K562 (cell line): ENCODE measurements at regions not wholly inside any gene's neighbourhood (a gene's known extent, or its start where the extent isn't known, plus 50 kb on each side); places are given as distances from the start of the nearest gene placed in this dataset.

Experiments
- ATAC-seq: fragments of 200-7000 bp; cut with Tn5 transposase; 3 replicates; pipeline ENCODE4 v1.9.1; 2020; ENCODE audit warnings: moderate library complexity
- BruUV-seq: library from RNA; stranded (reverse); fragments of 400-500 nt; replicated peaks from 2 replicates; lab custom pipeline; 2021; lab: Mats Ljungman, UMichigan
- CTCF ChIA-PET: fragments of 300-600 bp; formaldehyde crosslinking; extraction: SDS; loops from one replicate; lab custom pipeline; 2021; ENCODE audit warnings: low intra/inter-chr PET ratio; lab: Yijun Ruan, JAX
- POLR2A ChIA-PET: fragments of 300-600, 350-650 bp; sonication (Branson Sonifier 250); formaldehyde crosslinking; extraction: SDS; loops from one replicate; lab custom pipeline; 2021; ENCODE audit warnings: antibody characterized with exemption, inconsistent platforms; lab: Yijun Ruan, JAX
- DNase-seq, 4 experiments: peaks; one replicate each; pipeline versions ENCODE4 v3.0.0 to v3.0.0-alpha.2; 2011 to 2018; ENCODE audit warnings: low spot score in 3 of 4, mixed read lengths in 3 of 4; ENCODE audit errors: extremely low read depth in 1 of 4
- FAIRE-seq: peaks from 2 replicates; lab custom pipeline; 2011; peaks lifted over from hg19 to GRCh38; lab: Jason Lieb, UNC
- H2AFZ ChIP-seq: 2 replicates; pipeline ENCODE4 v1.6.0; 2011; ENCODE audit warnings: low read depth, low read length, control low read depth, inconsistent platforms
- H3K27ac ChIP-seq: fragments of 200-600 bp; 3 replicates; pipeline ENCODE4 v1.8.0; 2011; ENCODE audit warnings: low read depth, mild to moderate bottlenecking, control low read depth, inconsistent platforms, low read length, moderate library complexity, mixed read lengths; ENCODE audit errors: extremely low read depth
- H3K27me3 ChIP-seq, 2 experiments: fragments of 300-600 bp in 1 of 2; 2 replicates in 1 of 2; 3 replicates in 1 of 2; pipeline versions ENCODE4 v1.6.0 to v1.8.0; 2011; ENCODE audit warnings: inconsistent platforms in 2 of 2, low read length in 2 of 2, mild to moderate bottlenecking in 1 of 2, mixed read lengths in 1 of 2, moderate library complexity in 1 of 2; ENCODE audit not compliant: control insufficient read depth in 2 of 2, insufficient read depth in 2 of 2
- H3K36me3 ChIP-seq: fragments of 300-600 bp; 3 replicates; pipeline ENCODE4 v1.8.0; 2011; ENCODE audit warnings: mild to moderate bottlenecking, low read length, inconsistent platforms; ENCODE audit not compliant: control insufficient read depth, insufficient read depth
- H3K4me1 ChIP-seq, 2 experiments: fragments of 200-600 bp in 1 of 2; replicated peaks in 1 of 2; 2 replicates in 1 of 2; 3 replicates in 1 of 2; pipeline versions ENCODE4 v1.5.1 to v1.8.0; 2011; ENCODE audit warnings: inconsistent platforms in 2 of 2, low read length in 2 of 2, mild to moderate bottlenecking in 1 of 2, mixed read lengths in 1 of 2, moderate library complexity in 1 of 2; ENCODE audit not compliant: control insufficient read depth in 2 of 2, insufficient read depth in 2 of 2
- H3K4me2 ChIP-seq: 2 replicates; pipeline ENCODE4 v1.6.1; 2011; ENCODE audit warnings: low read length, control low read depth, inconsistent platforms, mixed read lengths; ENCODE audit not compliant: insufficient read depth
- H3K4me3 ChIP-seq: fragments of 200-600 bp; sonication (generic), shearing (Covaris generic); 2 replicates; pipeline ENCODE4 v1.5.1; 2016; ENCODE audit warnings: control low read depth, inconsistent platforms
- H3K79me2 ChIP-seq: fragments of 200-600 bp; 3 replicates; pipeline ENCODE4 v1.8.0; 2011; ENCODE audit warnings: low read length, inconsistent platforms; ENCODE audit not compliant: control insufficient read depth, insufficient read depth
- H3K9ac ChIP-seq, 2 experiments: 2 replicates each; pipeline versions ENCODE4 v1.6.0 to v1.6.1; 2011; ENCODE audit warnings: low read depth in 2 of 2, low read length in 2 of 2, control low read depth in 1 of 2, inconsistent platforms in 1 of 2, mild to moderate bottlenecking in 1 of 2, mixed read lengths in 1 of 2; ENCODE audit not compliant: insufficient read depth in 1 of 2
- H3K9me1 ChIP-seq: one replicate; pipeline ENCODE4 v1.6.0; 2011; ENCODE audit warnings: inconsistent platforms, mild to moderate bottlenecking, low read length, moderate library complexity; ENCODE audit not compliant: control insufficient read depth, insufficient read depth
- H3K9me3 ChIP-seq: replicated peaks from 2 replicates; pipeline ENCODE4 v1.5.1; 2011; ENCODE audit warnings: low read depth, low read length, inconsistent platforms; ENCODE audit not compliant: control insufficient read depth, insufficient read depth
- H4K20me1 ChIP-seq: replicated peaks from 2 replicates; pipeline ENCODE4 v1.6.1; 2011; ENCODE audit warnings: low read length, inconsistent platforms, mixed read lengths; ENCODE audit not compliant: control insufficient read depth, insufficient read depth
- AFF1 ChIP-seq, 2 experiments: fragments of 450-650 bp; IDR thresholded peaks; 2 replicates each; pipeline ENCODE4 v1.6.1; 2018; ENCODE audit warnings: mild to moderate bottlenecking in 2 of 2, low read depth in 1 of 2; ENCODE audit not compliant: partially characterized antibody in 2 of 2
- CBX8 ChIP-seq: fragments of 200-600 bp; sonication (generic); IDR thresholded peaks from 2 replicates; pipeline ENCODE4 v1.6.1; 2012; ENCODE audit warnings: borderline replicate concordance, mixed run types, low read depth, mild to moderate bottlenecking, moderate library complexity, mixed read lengths, low read length, control low read depth, inconsistent platforms; ENCODE audit not compliant: poor library complexity, severe bottlenecking; ENCODE audit errors: extremely low read depth
- KAT8 ChIP-seq: fragments of 450-650 bp; IDR thresholded peaks from 2 replicates; pipeline ENCODE4 v1.6.1; 2016; ENCODE audit warnings: low read depth, mild to moderate bottlenecking
- KDM1A ChIP-seq, 2 experiments: fragments of 450-650 bp; IDR thresholded peaks; 2 replicates each; pipeline ENCODE4 v1.6.1; 2016; ENCODE audit warnings: mild to moderate bottlenecking in 2 of 2
- MCM2 ChIP-seq: fragments of 450-650 bp; IDR thresholded peaks from 2 replicates; pipeline ENCODE4 v1.6.1; 2017; ENCODE audit warnings: low read depth, mild to moderate bottlenecking
- NONO ChIP-seq, 2 experiments: fragments of 200-400 bp in 1 of 2; fragments of 450-650 bp in 1 of 2; formaldehyde crosslinking in 1 of 2; IDR thresholded peaks; 2 replicates each; pipeline ENCODE4 v1.6.1; 2017; ENCODE audit warnings: low read depth in 2 of 2, mild to moderate bottlenecking in 2 of 2, moderate library complexity in 2 of 2, low read length in 1 of 2
- PCBP1 ChIP-seq: fragments of 200-400 bp; formaldehyde crosslinking; IDR thresholded peaks from 2 replicates; pipeline ENCODE4 v1.6.1; 2018; ENCODE audit warnings: mild to moderate bottlenecking, low read depth, low read length; ENCODE audit not compliant: poor library complexity, severe bottlenecking
- SIRT6 ChIP-seq: IDR thresholded peaks from one replicate; pipeline ENCODE4 v1.6.1; 2012; ENCODE audit warnings: low read depth, mild to moderate bottlenecking, control low read depth, inconsistent platforms, low read length, moderate library complexity
- SPI1 ChIP-seq: IDR thresholded peaks from 2 replicates; pipeline ENCODE4 v1.6.1; 2011; ENCODE audit warnings: low read depth, low read length, control low read depth, borderline replicate concordance
- TCF7L2 ChIP-seq: fragments of 150-350 bp; IDR thresholded peaks from 2 replicates; pipeline ENCODE4 v1.6.1; 2016; ENCODE audit warnings: low read depth, mild to moderate bottlenecking, low read length, moderate library complexity
- ZBTB34 ChIP-seq: fragments of 250-450 bp; sonication (Bioruptor Pico); IDR thresholded peaks from 2 replicates; pipeline ENCODE4 v1.8.0; 2021; ENCODE audit warnings: mild to moderate bottlenecking, moderate library complexity
- ZNF274 ChIP-seq: IDR thresholded peaks from 2 replicates; pipeline ENCODE4 v1.6.1; 2011; ENCODE audit warnings: low read depth, mild to moderate bottlenecking, low read length, moderate library complexity, borderline replicate concordance
- WGBS: fragments of 100-300 bp; shearing (Covaris generic); methylation state at CpG from one replicate; pipeline ENCODE4 v1.1.6; 2016; ENCODE audit warnings: low coverage, mixed read lengths; ENCODE audit not compliant: insufficient coverage; ENCODE audit errors: missing lambda C conversion rate; 5-methylcytosine and 5-hydroxymethylcytosine counted together
- in situ Hi-C: fragments of 300-500 bp; cut with MboI; formaldehyde crosslinking; loops from 4 replicates; pipeline ENCODE4 v1.15.0; 2018; ENCODE audit warnings: inconsistent platforms, mixed read lengths
- intact Hi-C: fragments of 100-400 bp; cut with micrococcal nuclease; formaldehyde crosslinking; loops from 2 replicates; pipeline ENCODE4 v1.14.2; 2022

GRCh38 chr6:21367148-21367547, 226.4 kb upstream of the SOX4 start:
- POLR2A ChIA-PET = interaction anchor here (1.1 kb wide), 1 partner anchor 29 kb away, joined by 4 read pairs; no protein-coding TSS in a partner anchor

GRCh38 chr6:21367649-21368154, 225.8 kb upstream of the SOX4 start:
- H3K9me3 ChIP-seq = no peaks in the 10 kb centered on the region
- ChIA-PET CTCF (interaction anchor here (0.7 kb wide), 1 partner anchor 410 kb away, joined by 3 read pairs; no protein-coding TSS in a partner anchor), POLR2A (interaction anchor here (0.7 to 1.1 kb wide), 2 partner anchors 16 to 29 kb away, joined by 3 to 4 read pairs; no protein-coding TSS in a partner anchor)
- H3K9me1 ChIP-seq = no peaks in the 10 kb centered on the region
- no peak overlapping the region for H3K4me3 ChIP-seq
- H3K27ac ChIP-seq = no peak overlapping the region
- peaks cover 18 to 24% of the 10 kb centered on the region in 2 experiments; a peak in 4 of 5 replicates for H3K27me3 ChIP-seq
- no TSS peak for BruUV-seq
- H2AFZ ChIP-seq = no peak overlapping the region
- 0% methylated on average over 3 of the region's 3 CpGs for WGBS
- H3K79me2 ChIP-seq = no peaks in the 10 kb centered on the region
- H3K4me1 ChIP-seq = no peaks in the 10 kb centered on the region
- FAIRE-seq (no peak), ATAC-seq (no peak), DNase-seq (no peak)
- intact Hi-C loops (no loop called here), in situ Hi-C loops (no loop called here)
- H3K4me2 ChIP-seq = no peak overlapping the region
- H3K36me3 ChIP-seq = no peaks in the 10 kb centered on the region
- H4K20me1 ChIP-seq = no peaks in the 10 kb centered on the region; the same call in 1 of the 2 replicates
- H3K9ac ChIP-seq = no peak overlapping the region
- no peak for TF ChIP-seq NONO (IDR thresholded peaks at IDR 0.05; ENCODE audit: low read depth in 2 of 2, low read length in 1 of 2)
- no peak for TF ChIP-seq ZNF274
- TF ChIP-seq ZBTB34 (CRISPR knock-in tag) = no peak
- no peak for TF ChIP-seq TCF7L2
- no peak for TF ChIP-seq AFF1 (IDR thresholded peaks at IDR 0.05; ENCODE audit: low read depth in 1 of 2, partially characterized antibody in 2 of 2)
- TF ChIP-seq PCBP1 = no peak

More at GRCh38 chr6:21367148-21367547, 226.4 kb upstream of the SOX4 start:
- intact Hi-C loops (no loop called here), in situ Hi-C loops (no loop called here)
- Histone ChIP-seq H3K9me3 (no peaks in the 10 kb centered on the region), H3K27ac (no peak overlapping the region), H2AFZ (no peak overlapping the region), H3K4me1 (no peaks in the 10 kb centered on the region), H4K20me1 (no peaks in the 10 kb centered on the region; the same call in 1 of the 2 replicates), H3K4me3 (no peak overlapping the region), H3K4me2 (no peak overlapping the region), H3K79me2 (no peaks in the 10 kb centered on the region), H3K27me3 (peaks cover 18 to 24% of the 10 kb centered on the region in 2 experiments; a peak in 4 of 5 replicates), H3K9me1 (no peaks in the 10 kb centered on the region), H3K36me3 (no peaks in the 10 kb centered on the region), H3K9ac (no peak overlapping the region)
- ATAC-seq (no peak), FAIRE-seq (no peak), DNase-seq (no peak)
- TF ChIP-seq SPI1 = no peak
- no peak for TF ChIP-seq CBX8
- no peak for TF ChIP-seq KAT8
- no peak for TF ChIP-seq KDM1A (IDR thresholded peaks at IDR 0.05)
- no peak for TF ChIP-seq MCM2
- no peak for TF ChIP-seq SIRT6
- WGBS = 1% methylated on average over 4 of the region's 4 CpGs
- no TSS peak for BruUV-seq
- CTCF ChIA-PET = interaction anchor here (0.7 kb wide), 1 partner anchor 409 kb away, joined by 3 read pairs; no protein-coding TSS in a partner anchor
